GM23248 (cell line): ENCODE measurements at regions not wholly inside any gene's neighbourhood (a gene's known extent, or its start where the extent isn't known, plus 50 kb on each side); places are given as distances from the start of the nearest gene placed in this dataset.

Experiments used
- DNase-seq: peaks from one replicate; pipeline ENCODE4 v3.0.0-alpha.2; 2015
- H2AFZ ChIP-seq: fragments of 200-600 bp; sonication (generic); 2 replicates; pipeline ENCODE4 v1.6.1; 2016; ENCODE audit warnings: antibody characterized with exemption
- H3F3A ChIP-seq: fragments of 200-600 bp; sonication (generic); 2 replicates; pipeline ENCODE4 v1.6.1; 2016; ENCODE audit warnings: mild to moderate bottlenecking, antibody characterized with exemption, mixed run types; ENCODE audit not compliant: insufficient read depth
- H3K27ac ChIP-seq: fragments of 200-600 bp; sonication (generic); 2 replicates; pipeline ENCODE4 v1.5.1; 2016; ENCODE audit warnings: mild to moderate bottlenecking
- H3K27me3 ChIP-seq: fragments of 200-600 bp; sonication (generic); replicated peaks from 2 replicates; pipeline ENCODE4 v1.6.1; 2016; ENCODE audit warnings: mild to moderate bottlenecking; ENCODE audit not compliant: insufficient read depth
- H3K36me3 ChIP-seq: fragments of 200-600 bp; sonication (generic); 2 replicates; pipeline ENCODE4 v1.6.1; 2016; ENCODE audit warnings: low read depth, mild to moderate bottlenecking
- H3K4me1 ChIP-seq: fragments of 200-600 bp; sonication (generic); 2 replicates; pipeline ENCODE4 v1.6.1; 2016; ENCODE audit warnings: mild to moderate bottlenecking; ENCODE audit not compliant: insufficient read depth
- H3K4me2 ChIP-seq: fragments of 200-600 bp; sonication (generic); one replicate; pipeline ENCODE4 v1.6.1; 2016; ENCODE audit warnings: mild to moderate bottlenecking; ENCODE audit not compliant: unreplicated experiment
- H3K4me3 ChIP-seq: fragments of 200-600 bp; sonication (generic); 2 replicates; pipeline ENCODE4 v1.5.1; 2016; ENCODE audit warnings: mild to moderate bottlenecking
- H3K79me2 ChIP-seq: fragments of 200-600 bp; sonication (generic); 2 replicates; pipeline ENCODE4 v1.6.1; 2016; ENCODE audit warnings: mild to moderate bottlenecking; ENCODE audit not compliant: insufficient read depth
- H3K9ac ChIP-seq: fragments of 200-600 bp; sonication (generic); 2 replicates; pipeline ENCODE4 v1.6.1; 2016; ENCODE audit warnings: mild to moderate bottlenecking
- H3K9me2 ChIP-seq: fragments of 200-600 bp; sonication (generic); 2 replicates; pipeline ENCODE4 v1.6.1; 2016; ENCODE audit warnings: mixed run types, mild to moderate bottlenecking, moderate library complexity; ENCODE audit not compliant: insufficient read depth
- H3K9me3 ChIP-seq: fragments of 200-600 bp; sonication (generic); one replicate; pipeline ENCODE4 v1.6.1; 2017; ENCODE audit warnings: low read depth
- H4K20me1 ChIP-seq: fragments of 200-600 bp; sonication (generic); 2 replicates; pipeline ENCODE4 v1.6.0; 2016; ENCODE audit not compliant: insufficient read depth
- EZH2 ChIP-seq: fragments of 200-600 bp; sonication (generic); IDR thresholded peaks from 2 replicates; pipeline ENCODE4 v1.6.1; 2018; ENCODE audit warnings: antibody characterized with exemption, mild to moderate bottlenecking; ENCODE audit not compliant: insufficient read depth, poor library complexity, severe bottlenecking
- EZH2phosphoT487 ChIP-seq: fragments of 200-600 bp; sonication (generic); IDR thresholded peaks from 2 replicates; pipeline ENCODE4 v1.6.1; 2018; ENCODE audit warnings: antibody characterized with exemption, moderate library complexity, mild to moderate bottlenecking, low read depth; ENCODE audit not compliant: insufficient read depth
- WGBS, 2 experiments: methylation state at CpG; one replicate each; pipeline ENCODE4 v1.1.6; 2015 to 2017; ENCODE audit warnings: low lambda C conversion rate in 2 of 2, low coverage in 1 of 2; ENCODE audit errors: missing lambda C conversion rate in 2 of 2; 5-methylcytosine and 5-hydroxymethylcytosine counted together
- in situ Hi-C: fragments of 300-500 bp; cut with MboI; formaldehyde crosslinking; loops from 2 replicates; pipeline ENCODE4 v1.15.0; 2020

- Histone ChIP-seq H2AFZ (no peak overlapping the region), H3K9ac (no peak overlapping the region), H3K27ac (no peak overlapping the region), H3K9me3 (no peaks in the 10 kb centered on the region), H3K4me2 (no peak overlapping the region), H4K20me1 (no peaks in the 10 kb centered on the region), H3K27me3 (no peaks in the 10 kb centered on the region), H3F3A (no peaks in the 10 kb centered on the region), H3K9me2 (no peaks in the 10 kb centered on the region), H3K4me3 (no peak overlapping the region), H3K36me3 (no peaks in the 10 kb centered on the region), H3K4me1 (no peaks in the 10 kb centered on the region), H3K79me2 (no peaks in the 10 kb centered on the region)
- 58 to 64% methylated on average over 25 to 41 of the region's 41 CpGs for WGBS, 2 experiments
- no peak for DNase-seq
- TF ChIP-seq EZH2 = no peak
- TF ChIP-seq EZH2phosphoT487 = no peak
- in situ Hi-C loops = no loop called here
Measured at GRCh38 chr9:74275872-74276508, 221.1 kb upstream of the RORB start.

DNA sequence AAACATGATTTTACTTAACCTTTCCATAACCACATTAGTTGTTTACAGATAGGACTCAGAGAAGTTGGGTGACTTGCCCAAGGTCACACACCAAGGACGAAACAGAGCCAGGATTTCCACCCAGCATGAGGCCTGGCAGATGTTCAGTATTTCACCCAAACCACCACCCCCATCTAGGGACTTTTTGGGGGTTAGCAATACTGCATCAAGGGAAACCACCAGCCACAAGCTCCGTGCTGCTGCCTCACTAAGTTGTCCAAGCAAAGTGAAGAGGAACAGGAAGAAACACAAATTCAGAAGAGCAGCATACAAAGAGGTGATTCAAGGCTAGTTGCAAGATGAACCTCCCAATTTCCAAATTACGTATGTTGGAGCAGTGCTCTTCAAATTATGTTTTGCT lies 219.6 kb upstream of the RORB start:
- no peaks in the 10 kb centered on the region for H4K20me1 ChIP-seq
- H3K79me2 ChIP-seq = no peaks in the 10 kb centered on the region
- no peak overlapping the region for H3K4me3 ChIP-seq
- in situ Hi-C loops = no loop called here
- no peaks in the 10 kb centered on the region for H3K27me3 ChIP-seq
- no peak for TF ChIP-seq EZH2phosphoT487
- no peak for TF ChIP-seq EZH2
- no peak overlapping the region for H3K4me2 ChIP-seq
- H2AFZ ChIP-seq = no peak overlapping the region
- H3K27ac ChIP-seq = no peak overlapping the region
- 4 to 7% methylated on average over 3 of the region's 3 CpGs for WGBS, 2 experiments
- no peak for DNase-seq
- no peaks in the 10 kb centered on the region for H3K9me2 ChIP-seq
- no peak overlapping the region for H3K9ac ChIP-seq
- H3K4me1 ChIP-seq = no peaks in the 10 kb centered on the region
- no peaks in the 10 kb centered on the region for H3K9me3 ChIP-seq
- no peaks in the 10 kb centered on the region for H3F3A ChIP-seq
- no peaks in the 10 kb centered on the region for H3K36me3 ChIP-seq

DNA sequence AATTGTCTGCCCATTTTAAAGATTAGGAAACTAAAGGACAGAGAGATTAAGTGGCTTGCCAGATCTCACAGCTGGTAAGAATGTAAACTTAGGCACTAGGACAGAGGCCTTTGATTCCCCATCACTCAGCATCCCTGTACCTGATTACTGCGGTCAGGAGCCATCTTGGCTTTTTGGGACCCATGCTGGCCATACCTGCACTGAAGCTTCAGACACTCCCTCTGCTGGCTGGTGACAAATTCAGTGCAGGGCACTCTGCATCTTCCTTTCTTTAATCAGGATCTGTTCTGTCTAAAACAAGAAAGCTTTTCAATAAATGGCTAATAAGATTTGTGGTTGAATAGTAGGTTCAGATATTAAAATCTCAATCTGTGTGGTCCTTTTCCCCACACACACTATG lies 215.5 kb upstream of the RORB start:
- H3K4me2 ChIP-seq = no peak overlapping the region

GRCh38 chr9:74282526-74283253 lies 214.4 kb upstream of the RORB start:
- H3K27me3 ChIP-seq = no peaks in the 10 kb centered on the region
- H2AFZ ChIP-seq = no peak overlapping the region
- no peaks in the 10 kb centered on the region for H3K9me3 ChIP-seq
- no peak overlapping the region for H3K9ac ChIP-seq
- no peaks in the 10 kb centered on the region for H3K36me3 ChIP-seq
- no peak overlapping the region for H3K4me3 ChIP-seq
- H3F3A ChIP-seq = no peaks in the 10 kb centered on the region
- H4K20me1 ChIP-seq = no peaks in the 10 kb centered on the region
- no peaks in the 10 kb centered on the region for H3K9me2 ChIP-seq
- in situ Hi-C loops = no loop called here
- no peak overlapping the region for H3K27ac ChIP-seq
- H3K4me2 ChIP-seq = no peak overlapping the region
- DNase-seq = no peak
- no peaks in the 10 kb centered on the region for H3K79me2 ChIP-seq
- H3K4me1 ChIP-seq = no peaks in the 10 kb centered on the region
- 0 to 16% methylated on average over 1 of the region's 1 CpG for WGBS, 2 experiments
- TF ChIP-seq EZH2phosphoT487 (no peak), EZH2 (no peak)

More for the DNA sequence above, 215.5 kb upstream of the RORB start:
- Histone ChIP-seq H3K9ac (no peak overlapping the region), H3K27ac (no peak overlapping the region), H3K9me2 (no peaks in the 10 kb centered on the region), H3F3A (no peaks in the 10 kb centered on the region), H3K27me3 (no peaks in the 10 kb centered on the region), H3K79me2 (no peaks in the 10 kb centered on the region), H4K20me1 (no peaks in the 10 kb centered on the region), H3K4me1 (no peaks in the 10 kb centered on the region), H2AFZ (no peak overlapping the region), H3K36me3 (no peaks in the 10 kb centered on the region), H3K9me3 (no peaks in the 10 kb centered on the region), H3K4me3 (no peak overlapping the region)
- DNase-seq = no peak
- in situ Hi-C loops = no loop called here
- 71 to 77% methylated on average over 1 of the region's 1 CpG for WGBS, 2 experiments
- TF ChIP-seq EZH2phosphoT487 = no peak
- TF ChIP-seq EZH2 = no peak
